ENCODE measurements at regions not wholly inside any gene's neighbourhood (a gene's known extent, or its start where the extent isn't known, plus 50 kb on each side); places are given as distances from the start of the nearest gene placed in this dataset.
"Not testable (repeated sequence)": the region's sequence is repeated elsewhere in the genome, so short reads cannot be mapped to it uniquely, and the experiment has no call there.

GRCh38 chr13:56424246-56424645 lies 716.5 kb upstream of the PRR20A start:
- DNase-seq (ENCODE audit: missing footprints), result no peak
- intact Hi-C loops (cut with DNase I), result no loop called here
- no peak for ATAC-seq

- intact Hi-C loops (cut with DNase I), result no loop called here
- DNase-seq (ENCODE audit: missing footprints) (no peak), ATAC-seq (no peak)
Measured at GRCh38 chr13:56457535-56458190, 683.1 kb upstream of the PRR20A start.

GRCh38 chr13:56459286-56459685 lies 681.4 kb upstream of the PRR20A start:
- ATAC-seq, result no peak
- no peak for DNase-seq (ENCODE audit: missing footprints)
- intact Hi-C loops (cut with DNase I), result no loop called here

- intact Hi-C loops (cut with DNase I), result no loop called here
- DNase-seq (ENCODE audit: missing footprints), result no peak
- no peak for ATAC-seq
Measured at GRCh38 chr13:56501750-56502149, 639.0 kb upstream of the PRR20A start.

GRCh38 chr13:56510836-56511235 lies 629.9 kb upstream of the PRR20A start:
- intact Hi-C loops (cut with DNase I), result no loop called here
- DNase-seq (ENCODE audit: missing footprints) (no peak), ATAC-seq (no peak)

GRCh38 chr13:56512336-56512735 lies 628.4 kb upstream of the PRR20A start:
- intact Hi-C loops (cut with DNase I); ATAC-seq; DNase-seq (ENCODE audit: missing footprints): not testable (repeated sequence)

- intact Hi-C loops (cut with DNase I), result no loop called here
- ATAC-seq (no peak), DNase-seq (ENCODE audit: missing footprints) (no peak)
Measured at GRCh38 chr13:56515441-56515840, 625.3 kb upstream of the PRR20A start.

- intact Hi-C loops (cut with DNase I), result no loop called here
- ATAC-seq (no peak), DNase-seq (ENCODE audit: missing footprints) (no peak)
Measured at GRCh38 chr13:56528040-56528790, 612.5 kb upstream of the PRR20A start.

GRCh38 chr13:56530096-56530495 lies 610.6 kb upstream of the PRR20A start:
- no peak for DNase-seq (ENCODE audit: missing footprints)
- intact Hi-C loops (cut with DNase I), result no loop called here
- no peak for ATAC-seq

- DNase-seq (ENCODE audit: missing footprints); ATAC-seq; intact Hi-C loops (cut with DNase I): not testable (repeated sequence)
Measured at GRCh38 chr13:56547921-56548320, 592.8 kb upstream of the PRR20A start.

- DNase-seq (ENCODE audit: missing footprints) (no peak), ATAC-seq (no peak)
- intact Hi-C loops (cut with DNase I), result no loop called here
Measured at GRCh38 chr13:56558698-56559320, 581.9 kb upstream of the PRR20A start.

- ATAC-seq (no peak), DNase-seq (ENCODE audit: missing footprints) (no peak)
- intact Hi-C loops (cut with DNase I), result no loop called here
Measured at GRCh38 chr13:56561327-56561726, 579.4 kb upstream of the PRR20A start.

- ATAC-seq, result no peak
Measured at GRCh38 chr13:56563663-56564062, 577.1 kb upstream of the PRR20A start.

GRCh38 chr13:56586976-56587375 lies 553.7 kb upstream of the PRR20A start:
- intact Hi-C loops (cut with DNase I), result no loop called here
- ATAC-seq, result no peak
- no peak for DNase-seq (ENCODE audit: missing footprints)

More at GRCh38 chr13:56563663-56564062, 577.1 kb upstream of the PRR20A start:
- DNase-seq (ENCODE audit: missing footprints), result no peak
- intact Hi-C loops (cut with DNase I), result no loop called here

GRCh38 chr13:56615572-56615971 lies 525.1 kb upstream of the PRR20A start:
- DNase-seq (ENCODE audit: missing footprints), result no peak
- intact Hi-C loops (cut with DNase I), result no loop called here
- ATAC-seq, result no peak

- ATAC-seq, result no peak
- intact Hi-C loops (cut with DNase I), result no loop called here
- DNase-seq (ENCODE audit: missing footprints), result no peak
Measured at GRCh38 chr13:56622840-56623239, 517.9 kb upstream of the PRR20A start.

- DNase-seq (ENCODE audit: missing footprints); ATAC-seq; intact Hi-C loops (cut with DNase I): not testable (repeated sequence)
Measured at GRCh38 chr13:56628886-56629285, 511.8 kb upstream of the PRR20A start.

- ATAC-seq; DNase-seq (ENCODE audit: missing footprints); intact Hi-C loops (cut with DNase I): not testable (repeated sequence)
Measured at GRCh38 chr13:56631060-56631459, 509.7 kb upstream of the PRR20A start.

GRCh38 chr13:56653043-56653442 lies 487.7 kb upstream of the PRR20A start:
- intact Hi-C loops (cut with DNase I), result no loop called here
- no peak for DNase-seq (ENCODE audit: missing footprints)
- no peak for ATAC-seq

GRCh38 chr13:56659041-56659471 lies 481.7 kb upstream of the PRR20A start:
- ATAC-seq (no peak), DNase-seq (ENCODE audit: missing footprints) (no peak)
- intact Hi-C loops (cut with DNase I), result no loop called here
